ENCODE measurements at regions not wholly inside any gene's neighbourhood (a gene's known extent, or its start where the extent isn't known, plus 50 kb on each side); places are given as distances from the start of the nearest gene placed in this dataset.

DNA sequence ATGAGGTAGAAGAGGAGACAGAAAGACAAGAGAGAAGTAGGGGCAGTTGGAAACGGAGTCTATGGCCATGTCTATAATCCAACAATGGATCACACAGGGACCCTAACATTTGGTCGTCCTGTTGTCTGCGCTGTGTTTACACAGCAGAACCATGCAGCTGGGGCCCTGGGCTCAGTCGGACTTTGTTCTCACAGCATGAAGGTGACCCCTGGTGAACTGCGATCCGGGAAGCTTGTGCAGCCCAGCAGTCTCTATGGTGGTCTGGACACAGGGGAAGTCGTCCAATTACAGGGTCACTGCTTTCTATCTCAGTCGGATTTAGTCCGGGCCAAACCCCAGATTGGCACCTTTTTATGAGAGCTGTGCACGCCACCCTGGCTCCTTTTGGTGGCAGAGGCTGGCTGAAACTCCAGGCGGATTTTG, 153.6 kb downstream of the FOXA2 start (continued):
- TF ChIP-seq GZF1 (CRISPR knock-in tag; IDR thresholded peaks at IDR 0.05) (no peak), ZKSCAN5 (CRISPR knock-in tag; IDR thresholded peaks at IDR 0.05) (no peak), DNMT3B (CRISPR knock-in tag; conservative IDR thresholded peaks at IDR 0.05) (0 out of 2 replicates have a peak, but pooled peaks have one; percentile 21), CBX5 (CRISPR knock-in tag; IDR thresholded peaks at IDR 0.05; ENCODE audit: borderline replicate concordance) (peak; percentile 99), STAG1 (CRISPR knock-in tag; IDR thresholded peaks at IDR 0.05) (peak; percentile 58), ZNF121 (CRISPR knock-in tag; IDR thresholded peaks at IDR 0.05) (no peak; the same call in 1 of the 2 replicates), MAF1 (CRISPR knock-in tag; IDR thresholded peaks at IDR 0.05; ENCODE audit: borderline replicate concordance) (peak; percentile 33; the same call in 1 of the 2 replicates), CAMTA2 (CRISPR knock-in tag; IDR thresholded peaks at IDR 0.05; ENCODE audit: borderline replicate concordance) (no peak), CEBPG (CRISPR knock-in tag; IDR thresholded peaks at IDR 0.05) (peak; percentile 73), ZNF577 (CRISPR knock-in tag; IDR thresholded peaks at IDR 0.05; ENCODE audit: borderline replicate concordance, low read depth) (no peak), PLRG1 (conservative IDR thresholded peaks at IDR 0.05) (no peak), GLI4 (CRISPR knock-in tag; IDR thresholded peaks at IDR 0.05; ENCODE audit: borderline replicate concordance) (peak; percentile 86; the same call in 1 of the 2 replicates), ZNF430 (CRISPR knock-in tag; IDR thresholded peaks at IDR 0.05) (no peak), ZNF607 (CRISPR knock-in tag; IDR thresholded peaks at IDR 0.05; ENCODE audit: borderline replicate concordance) (peak; percentile 61; the same call in 1 of the 2 replicates), MXI1 (IDR thresholded peaks at IDR 0.05; ENCODE audit: borderline replicate concordance, low read depth, low read length) (peak; percentile 59; the same call in 2 of the 3 replicates), HNRNPLL (IDR thresholded peaks at IDR 0.05; ENCODE audit: low read depth, low read length, poor library complexity, severe bottlenecking) (no peak), ZNF720 (CRISPR knock-in tag; IDR thresholded peaks at IDR 0.05) (peak; percentile 62; the same call in 1 of the 2 replicates)
- TF ChIP-seq, protein P1, sequence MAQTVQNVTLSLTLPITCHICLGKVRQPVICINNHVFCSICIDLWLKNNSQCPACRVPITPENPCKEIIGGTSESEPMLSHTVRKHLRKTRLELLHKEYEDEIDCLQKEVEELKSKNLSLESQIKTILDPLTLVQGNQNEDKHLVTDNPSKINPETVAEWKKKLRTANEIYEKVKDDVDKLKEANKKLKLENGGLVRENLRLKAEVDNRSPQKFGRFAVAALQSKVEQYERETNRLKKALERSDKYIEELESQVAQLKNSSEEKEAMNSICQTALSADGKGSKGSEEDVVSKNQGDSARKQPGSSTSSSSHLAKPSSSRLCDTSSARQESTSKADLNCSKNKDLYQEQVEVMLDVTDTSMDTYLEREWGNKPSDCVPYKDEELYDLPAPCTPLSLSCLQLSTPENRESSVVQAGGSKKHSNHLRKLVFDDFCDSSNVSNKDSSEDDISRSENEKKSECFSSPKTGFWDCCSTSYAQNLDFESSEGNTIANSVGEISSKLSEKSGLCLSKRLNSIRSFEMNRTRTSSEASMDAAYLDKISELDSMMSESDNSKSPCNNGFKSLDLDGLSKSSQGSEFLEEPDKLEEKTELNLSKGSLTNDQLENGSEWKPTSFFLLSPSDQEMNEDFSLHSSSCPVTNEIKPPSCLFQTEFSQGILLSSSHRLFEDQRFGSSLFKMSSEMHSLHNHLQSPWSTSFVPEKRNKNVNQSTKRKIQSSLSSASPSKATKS (CRISPR knock-in tag; IDR thresholded peaks at IDR 0.05): no peak
- TF ChIP-seq, protein P2, sequence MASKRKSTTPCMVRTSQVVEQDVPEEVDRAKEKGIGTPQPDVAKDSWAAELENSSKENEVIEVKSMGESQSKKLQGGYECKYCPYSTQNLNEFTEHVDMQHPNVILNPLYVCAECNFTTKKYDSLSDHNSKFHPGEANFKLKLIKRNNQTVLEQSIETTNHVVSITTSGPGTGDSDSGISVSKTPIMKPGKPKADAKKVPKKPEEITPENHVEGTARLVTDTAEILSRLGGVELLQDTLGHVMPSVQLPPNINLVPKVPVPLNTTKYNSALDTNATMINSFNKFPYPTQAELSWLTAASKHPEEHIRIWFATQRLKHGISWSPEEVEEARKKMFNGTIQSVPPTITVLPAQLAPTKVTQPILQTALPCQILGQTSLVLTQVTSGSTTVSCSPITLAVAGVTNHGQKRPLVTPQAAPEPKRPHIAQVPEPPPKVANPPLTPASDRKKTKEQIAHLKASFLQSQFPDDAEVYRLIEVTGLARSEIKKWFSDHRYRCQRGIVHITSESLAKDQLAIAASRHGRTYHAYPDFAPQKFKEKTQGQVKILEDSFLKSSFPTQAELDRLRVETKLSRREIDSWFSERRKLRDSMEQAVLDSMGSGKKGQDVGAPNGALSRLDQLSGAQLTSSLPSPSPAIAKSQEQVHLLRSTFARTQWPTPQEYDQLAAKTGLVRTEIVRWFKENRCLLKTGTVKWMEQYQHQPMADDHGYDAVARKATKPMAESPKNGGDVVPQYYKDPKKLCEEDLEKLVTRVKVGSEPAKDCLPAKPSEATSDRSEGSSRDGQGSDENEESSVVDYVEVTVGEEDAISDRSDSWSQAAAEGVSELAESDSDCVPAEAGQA (IDR thresholded peaks at IDR 0.05; ENCODE audit: low read depth): peak; percentile 78; the same call in 1 of the 2 replicates
- TF ChIP-seq, protein P2 (CRISPR knock-in tag; IDR thresholded peaks at IDR 0.05; ENCODE audit: borderline replicate concordance): no peak; the same call in 1 of the 2 replicates
- TF ChIP-seq, protein P3, sequence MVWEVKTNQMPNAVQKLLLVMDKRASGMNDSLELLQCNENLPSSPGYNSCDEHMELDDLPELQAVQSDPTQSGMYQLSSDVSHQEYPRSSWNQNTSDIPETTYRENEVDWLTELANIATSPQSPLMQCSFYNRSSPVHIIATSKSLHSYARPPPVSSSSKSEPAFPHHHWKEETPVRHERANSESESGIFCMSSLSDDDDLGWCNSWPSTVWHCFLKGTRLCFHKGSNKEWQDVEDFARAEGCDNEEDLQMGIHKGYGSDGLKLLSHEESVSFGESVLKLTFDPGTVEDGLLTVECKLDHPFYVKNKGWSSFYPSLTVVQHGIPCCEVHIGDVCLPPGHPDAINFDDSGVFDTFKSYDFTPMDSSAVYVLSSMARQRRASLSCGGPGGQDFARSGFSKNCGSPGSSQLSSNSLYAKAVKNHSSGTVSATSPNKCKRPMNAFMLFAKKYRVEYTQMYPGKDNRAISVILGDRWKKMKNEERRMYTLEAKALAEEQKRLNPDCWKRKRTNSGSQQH (CRISPR knock-in tag; IDR thresholded peaks at IDR 0.05; ENCODE audit: low read depth): peak; percentile 94
- TF ChIP-seq, protein P4, sequence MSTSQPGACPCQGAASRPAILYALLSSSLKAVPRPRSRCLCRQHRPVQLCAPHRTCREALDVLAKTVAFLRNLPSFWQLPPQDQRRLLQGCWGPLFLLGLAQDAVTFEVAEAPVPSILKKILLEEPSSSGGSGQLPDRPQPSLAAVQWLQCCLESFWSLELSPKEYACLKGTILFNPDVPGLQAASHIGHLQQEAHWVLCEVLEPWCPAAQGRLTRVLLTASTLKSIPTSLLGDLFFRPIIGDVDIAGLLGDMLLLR (CRISPR knock-in tag; IDR thresholded peaks at IDR 0.05): no peak

Measured in HepG2 (cell line).